Type B pancreatic cell (in vitro differentiated cells): ENCODE measurements at regions not wholly inside any gene's neighbourhood (a gene's known extent, or its start where the extent isn't known, plus 50 kb on each side); places are given as distances from the start of the nearest gene placed in this dataset.

Experiments
- DNase-seq: peaks from one replicate; pipeline ENCODE4 v3.0.0; 2021; ENCODE audit warnings: mixed read lengths; ENCODE audit not compliant: unreplicated experiment; ENCODE audit errors: extremely low spot score
- H3K27ac Mint-ChIP-seq: 2 replicates; pipeline ENCODE4 v1.8.0; 2021; ENCODE audit warnings: mild to moderate bottlenecking, mixed read lengths
- H3K27me3 Mint-ChIP-seq: 2 replicates; pipeline ENCODE4 v1.8.0; 2021; ENCODE audit warnings: mixed read lengths
- H3K36me3 Mint-ChIP-seq: 2 replicates; pipeline ENCODE4 v1.8.0; 2021; ENCODE audit warnings: mixed read lengths
- H3K4me1 Mint-ChIP-seq: one replicate; pipeline ENCODE4 v1.8.0; 2021; ENCODE audit warnings: mixed read lengths; ENCODE audit not compliant: unreplicated experiment
- H3K4me3 Mint-ChIP-seq: 2 replicates; pipeline ENCODE4 v1.8.0; 2021; ENCODE audit warnings: mild to moderate bottlenecking, mixed read lengths
- H3K9me3 Mint-ChIP-seq: 2 replicates; pipeline ENCODE4 v1.8.0; 2021; ENCODE audit warnings: mixed read lengths
- CTCF ChIP-seq: fragments of 200-600 bp; sonication (generic); conservative IDR thresholded peaks from 2 replicates; pipeline ENCODE4 v1.5.0; 2021; ENCODE audit warnings: antibody characterized with exemption, mild to moderate bottlenecking

GRCh38 chr20:51287628-51288413 is 254.7 kb downstream of the NFATC2 start:
- TF ChIP-seq CTCF, result no peak
- Mint-ChIP-seq H3K36me3 (no peaks in the 10 kb centered on the region), H3K27me3 (no peaks in the 10 kb centered on the region), H3K4me1 (peaks cover 26% of the 10 kb centered on the region), H3K9me3 (no peaks in the 10 kb centered on the region), H3K4me3 (peak overlapping the region; percentile 5), H3K27ac (peak overlapping the region; percentile 73)
- no peak for DNase-seq

GRCh38 chr20:51286758-51287157 is 255.8 kb downstream of the NFATC2 start:
- no peaks in the 10 kb centered on the region for H3K27me3 Mint-ChIP-seq

GRCh38 chr20:51285684-51286083 is 256.8 kb downstream of the NFATC2 start:
- TF ChIP-seq CTCF, result no peak
- H3K27ac Mint-ChIP-seq, result peak overlapping the region; percentile 73
- H3K27me3 Mint-ChIP-seq, result no peaks in the 10 kb centered on the region
- no peak overlapping the region for H3K4me3 Mint-ChIP-seq
- H3K4me1 Mint-ChIP-seq, result peaks cover 26% of the 10 kb centered on the region
- H3K36me3 Mint-ChIP-seq, result no peaks in the 10 kb centered on the region
- DNase-seq, result no peak
- no peaks in the 10 kb centered on the region for H3K9me3 Mint-ChIP-seq

More at GRCh38 chr20:51286758-51287157, 255.8 kb downstream of the NFATC2 start:
- TF ChIP-seq CTCF, result no peak
- DNase-seq, result no peak
- H3K9me3 Mint-ChIP-seq, result no peaks in the 10 kb centered on the region
- H3K27ac Mint-ChIP-seq, result peak overlapping the region; percentile 73
- H3K36me3 Mint-ChIP-seq, result no peaks in the 10 kb centered on the region
- no peak overlapping the region for H3K4me3 Mint-ChIP-seq
- peaks cover 26% of the 10 kb centered on the region for H3K4me1 Mint-ChIP-seq

- H3K4me3 Mint-ChIP-seq, result peak overlapping the region; percentile 56
- H3K27me3 Mint-ChIP-seq, result no peaks in the 10 kb centered on the region
- H3K9me3 Mint-ChIP-seq, result no peaks in the 10 kb centered on the region
- H3K4me1 Mint-ChIP-seq, result peaks cover 26% of the 10 kb centered on the region
- H3K27ac Mint-ChIP-seq, result peak overlapping the region; percentile 73
- no peak for TF ChIP-seq CTCF
- H3K36me3 Mint-ChIP-seq, result no peaks in the 10 kb centered on the region
- no peak for DNase-seq
Observed at GRCh38 chr20:51284871-51285270, 257.6 kb downstream of the NFATC2 start.

- TF ChIP-seq CTCF, result no peak
- H3K4me3 Mint-ChIP-seq, result no peak overlapping the region
- peaks cover 26% of the 10 kb centered on the region for H3K4me1 Mint-ChIP-seq
- no peaks in the 10 kb centered on the region for H3K9me3 Mint-ChIP-seq
- no peak for DNase-seq
- H3K27ac Mint-ChIP-seq, result peak overlapping the region; percentile 73
- H3K27me3 Mint-ChIP-seq, result no peaks in the 10 kb centered on the region
- H3K36me3 Mint-ChIP-seq, result no peaks in the 10 kb centered on the region
Observed at GRCh38 chr20:51284176-51284575, 258.3 kb downstream of the NFATC2 start.
